ENCODE measurements at regions not wholly inside any gene's neighbourhood (a gene's known extent, or its start where the extent isn't known, plus 50 kb on each side); places are given as distances from the start of the nearest gene placed in this dataset.

DNA sequence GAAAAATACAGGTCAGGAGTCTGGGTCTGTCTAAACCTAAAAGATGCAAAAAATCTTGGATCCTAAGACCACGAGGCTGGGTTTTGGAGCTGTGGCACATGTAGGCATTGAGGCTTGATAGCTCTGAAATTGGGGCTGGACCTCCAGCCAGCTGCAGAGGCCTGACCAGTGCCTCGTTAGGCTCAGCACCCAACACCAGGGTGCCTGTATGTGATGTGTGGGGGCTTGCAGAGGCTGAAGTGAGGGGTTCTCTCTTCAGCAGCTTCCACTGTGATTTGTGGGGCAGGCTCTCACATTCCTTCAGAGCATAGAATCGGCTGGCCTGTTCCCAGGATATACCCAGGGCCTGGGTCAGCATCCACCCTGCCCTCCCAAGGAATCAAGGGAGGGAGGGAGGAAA is 247.8 kb downstream of the BUB3 start:
- peaks cover 5% of the 10 kb centered on the region for H3K27me3 Mint-ChIP-seq
- H3K4me3 Mint-ChIP-seq = no peak overlapping the region
- Histone ChIP-seq H3K4me1 (ENCODE audit: control insufficient read depth, insufficient read depth, low read length, poor library complexity, severe bottlenecking) (no peaks in the 10 kb centered on the region), H3K27ac (ENCODE audit: insufficient read depth, low read length, poor library complexity, severe bottlenecking) (no peak overlapping the region), H3K9me3 (ENCODE audit: control insufficient read depth in 2 of 2, low read length in 2 of 2) (peaks cover 13 to 14% of the 10 kb centered on the region in 2 experiments), H3K4me3 (ENCODE audit: low read depth, low read length) (no peak overlapping the region), H3K27me3 (ENCODE audit: control insufficient read depth, insufficient read depth, low read length) (peaks cover 9% of the 10 kb centered on the region), H3K36me3 (ENCODE audit: control insufficient read depth, insufficient read depth, low read length) (no peaks in the 10 kb centered on the region)
- H3K36me3 Mint-ChIP-seq = peaks cover 7% of the 10 kb centered on the region
- ATAC-seq (ENCODE audit: low read depth in 2 of 2) (no peak), DNase-seq (no peak)
- peaks cover 0 to 2% (median 0%) of the 10 kb centered on the region in 4 donors for H3K4me1 Mint-ChIP-seq
- H3K9me3 Mint-ChIP-seq = peaks cover 3 to 15% (median 8%) of the 10 kb centered on the region in 7 donors
- H3K27ac Mint-ChIP-seq = no peak overlapping the region

DNA sequence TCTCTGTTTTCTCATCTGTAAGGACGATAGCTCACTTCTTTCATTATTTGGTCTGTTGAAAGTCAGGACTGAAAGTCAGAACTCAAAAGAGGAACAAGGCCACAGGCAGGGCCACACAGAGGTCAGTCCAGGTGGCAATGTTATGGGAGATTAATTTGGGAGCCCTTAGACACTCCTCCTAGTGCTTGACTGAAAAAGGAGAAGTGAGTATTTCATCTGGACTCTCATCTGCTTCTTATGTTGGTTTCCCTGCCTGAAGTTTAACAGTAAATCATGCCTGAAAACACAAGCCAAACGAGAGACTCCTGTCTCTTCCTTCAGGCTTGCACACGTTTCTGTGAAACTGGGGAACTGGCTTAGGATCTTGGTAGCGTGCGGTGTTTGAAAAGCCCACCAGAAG is 248.5 kb downstream of the BUB3 start:
- peaks cover 3 to 15% (median 8%) of the 10 kb centered on the region in 7 donors for H3K9me3 Mint-ChIP-seq
- Histone ChIP-seq H3K9me3 (ENCODE audit: control insufficient read depth in 2 of 2, low read length in 2 of 2) (peaks cover 13 to 14% of the 10 kb centered on the region in 2 experiments), H3K27ac (ENCODE audit: insufficient read depth, low read length, poor library complexity, severe bottlenecking) (no peak overlapping the region), H3K27me3 (ENCODE audit: control insufficient read depth, insufficient read depth, low read length) (peaks cover 9% of the 10 kb centered on the region), H3K4me3 (ENCODE audit: low read depth, low read length) (no peak overlapping the region), H3K4me1 (ENCODE audit: control insufficient read depth, insufficient read depth, low read length, poor library complexity, severe bottlenecking) (no peaks in the 10 kb centered on the region), H3K36me3 (ENCODE audit: control insufficient read depth, insufficient read depth, low read length) (no peaks in the 10 kb centered on the region)
- H3K27me3 Mint-ChIP-seq = peaks cover 5% of the 10 kb centered on the region
- H3K36me3 Mint-ChIP-seq = peaks cover 7% of the 10 kb centered on the region
- no peak overlapping the region for H3K27ac Mint-ChIP-seq
- peak; percentile 37 to 40 for ATAC-seq (ENCODE audit: low read depth in 2 of 2)
- no peak overlapping the region for H3K4me3 Mint-ChIP-seq
- DNase-seq = no peak
- peaks cover 0 to 2% (median 0%) of the 10 kb centered on the region in 4 donors for H3K4me1 Mint-ChIP-seq

DNA sequence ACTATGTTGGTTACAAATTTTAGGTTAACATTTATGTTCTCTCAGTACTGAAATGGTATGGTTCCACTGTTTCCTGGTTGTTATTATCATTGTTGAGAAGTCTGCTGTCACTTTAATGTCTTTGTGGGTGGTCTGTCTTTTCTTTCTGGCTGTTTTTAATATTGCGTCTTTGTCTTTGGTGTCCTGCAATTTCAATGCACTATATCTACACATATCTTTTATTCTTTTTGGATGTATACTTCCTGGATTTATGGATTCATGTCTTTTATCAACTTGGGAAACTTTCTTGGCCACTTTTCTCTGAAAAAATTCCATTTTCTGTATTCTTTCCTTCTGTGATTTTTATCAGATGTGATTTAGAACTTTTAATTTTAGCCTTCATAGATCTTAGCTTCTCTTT is 250.2 kb downstream of the BUB3 start:
- Mint-ChIP-seq H3K4me1 (no peaks in the 10 kb centered on the region), H3K4me3 (no peak overlapping the region), H3K36me3 (peaks cover 7% of the 10 kb centered on the region), H3K27ac (no peak overlapping the region), H3K9me3 (peaks cover 3 to 15% (median 8%) of the 10 kb centered on the region in 7 donors), H3K27me3 (peaks cover 11% of the 10 kb centered on the region)
- Histone ChIP-seq H3K27ac (ENCODE audit: insufficient read depth, low read length, poor library complexity, severe bottlenecking) (no peak overlapping the region), H3K4me1 (ENCODE audit: control insufficient read depth, insufficient read depth, low read length, poor library complexity, severe bottlenecking) (no peaks in the 10 kb centered on the region), H3K9me3 (ENCODE audit: control insufficient read depth in 2 of 2, low read length in 2 of 2) (peaks cover 13 to 14% of the 10 kb centered on the region in 2 experiments), H3K4me3 (ENCODE audit: low read depth, low read length) (no peak overlapping the region), H3K27me3 (ENCODE audit: control insufficient read depth, insufficient read depth, low read length) (peaks cover 9% of the 10 kb centered on the region), H3K36me3 (ENCODE audit: control insufficient read depth, insufficient read depth, low read length) (no peaks in the 10 kb centered on the region)
- DNase-seq = no peak
- no peak for ATAC-seq (ENCODE audit: low read depth in 2 of 2)

DNA sequence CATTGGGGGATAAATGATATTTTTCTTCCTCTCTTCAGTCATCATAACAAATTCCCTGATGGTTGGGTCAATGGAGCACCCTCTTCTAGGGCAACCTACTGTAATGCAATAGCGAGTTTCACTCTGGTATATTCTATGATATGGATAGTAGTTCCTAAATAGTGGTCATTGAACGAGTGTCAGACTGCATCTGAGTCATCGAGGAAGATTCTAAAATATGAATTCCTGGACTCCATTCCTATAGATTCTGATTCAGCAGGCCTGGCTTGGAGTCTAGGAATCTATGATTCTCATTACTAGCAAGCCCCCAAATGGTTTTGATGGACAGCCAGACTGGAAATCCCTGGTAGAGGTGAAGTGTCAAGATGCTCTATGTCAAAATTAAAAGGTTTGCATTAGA is 254.5 kb downstream of the BUB3 start:
- H3K27me3 ChIP-seq (ENCODE audit: control insufficient read depth, insufficient read depth, low read length) = peaks cover 9% of the 10 kb centered on the region
- no peak overlapping the region for H3K27ac ChIP-seq (ENCODE audit: insufficient read depth, low read length, poor library complexity, severe bottlenecking)
- peaks cover 13 to 14% of the 10 kb centered on the region in 2 experiments for H3K9me3 ChIP-seq (ENCODE audit: control insufficient read depth in 2 of 2, low read length in 2 of 2)
- Mint-ChIP-seq H3K9me3 (peaks cover 3 to 15% (median 7%) of the 10 kb centered on the region in 7 donors), H3K27me3 (peaks cover 19% of the 10 kb centered on the region), H3K36me3 (peaks cover 3% of the 10 kb centered on the region), H3K27ac (no peak overlapping the region), H3K4me1 (no peaks in the 10 kb centered on the region), H3K4me3 (no peak overlapping the region)
- H3K4me3 ChIP-seq (ENCODE audit: low read depth, low read length) = no peak overlapping the region
- DNase-seq = no peak
- ATAC-seq (ENCODE audit: low read depth in 2 of 2) = no peak
- no peaks in the 10 kb centered on the region for H3K36me3 ChIP-seq (ENCODE audit: control insufficient read depth, insufficient read depth, low read length)
- no peaks in the 10 kb centered on the region for H3K4me1 ChIP-seq (ENCODE audit: control insufficient read depth, insufficient read depth, low read length, poor library complexity, severe bottlenecking)

DNA sequence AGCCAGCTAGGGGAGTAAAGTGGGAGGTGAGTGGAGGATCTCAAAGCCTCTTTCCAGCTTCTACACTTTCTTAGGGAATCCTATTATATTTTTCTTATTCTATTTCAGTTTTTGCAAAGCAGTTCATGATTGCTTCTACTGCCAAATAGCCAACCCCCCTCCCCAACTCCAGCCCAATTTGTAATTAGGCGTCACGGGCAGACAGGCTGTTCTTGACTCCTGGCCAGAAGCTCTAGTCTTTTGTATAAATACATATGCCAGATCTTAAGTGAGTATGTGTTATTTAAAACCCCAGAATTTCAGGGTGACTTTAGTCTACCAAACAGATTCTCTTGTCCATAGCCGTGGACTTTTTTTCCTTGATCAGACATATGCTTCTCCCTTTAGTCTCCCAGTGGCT is 255.2 kb downstream of the BUB3 start:
- H3K4me1 ChIP-seq (ENCODE audit: control insufficient read depth, insufficient read depth, low read length, poor library complexity, severe bottlenecking) = no peaks in the 10 kb centered on the region
- no peak overlapping the region for H3K4me3 ChIP-seq (ENCODE audit: low read depth, low read length)
- peaks cover 3 to 10% (median 7%) of the 10 kb centered on the region in 7 donors for H3K9me3 Mint-ChIP-seq
- no peak for ATAC-seq (ENCODE audit: low read depth in 2 of 2)
- H3K27me3 ChIP-seq (ENCODE audit: control insufficient read depth, insufficient read depth, low read length) = peaks cover 9% of the 10 kb centered on the region
- no peak overlapping the region for H3K27ac ChIP-seq (ENCODE audit: insufficient read depth, low read length, poor library complexity, severe bottlenecking)
- no peak for DNase-seq
- H3K36me3 ChIP-seq (ENCODE audit: control insufficient read depth, insufficient read depth, low read length) = no peaks in the 10 kb centered on the region
- H3K36me3 Mint-ChIP-seq = peaks cover 3% of the 10 kb centered on the region
- no peaks in the 10 kb centered on the region for H3K4me1 Mint-ChIP-seq
- no peak overlapping the region for H3K27ac Mint-ChIP-seq
- H3K27me3 Mint-ChIP-seq = peaks cover 20% of the 10 kb centered on the region
- no peak overlapping the region for H3K4me3 Mint-ChIP-seq
- H3K9me3 ChIP-seq (ENCODE audit: control insufficient read depth in 2 of 2, low read length in 2 of 2) = peaks cover 11 to 12% of the 10 kb centered on the region in 2 experiments

DNA sequence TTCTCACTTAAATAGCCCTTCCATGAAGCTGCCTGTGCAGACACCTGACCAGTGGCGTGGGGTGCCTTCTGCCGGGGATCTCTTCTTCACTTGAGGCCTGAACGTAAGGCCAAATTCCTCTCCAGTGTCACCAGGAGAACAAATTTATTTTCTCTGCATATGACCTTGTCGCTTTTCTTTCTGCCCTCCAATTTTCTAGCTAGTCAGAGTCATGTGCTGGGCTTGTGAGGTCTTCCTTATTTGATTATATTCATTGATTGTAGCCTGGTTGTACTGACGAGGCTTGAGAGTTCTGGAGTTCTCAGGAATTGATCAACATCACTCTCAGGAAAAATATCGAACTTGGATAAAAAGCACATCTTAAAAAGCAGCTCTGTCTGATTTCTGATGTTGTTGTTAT is 255.7 kb downstream of the BUB3 start:
- Mint-ChIP-seq H3K9me3 (peaks cover 1 to 5% (median 3%) of the 10 kb centered on the region in 7 donors), H3K27ac (no peak overlapping the region), H3K4me3 (no peak overlapping the region), H3K4me1 (no peaks in the 10 kb centered on the region), H3K27me3 (peaks cover 20% of the 10 kb centered on the region), H3K36me3 (peaks cover 3% of the 10 kb centered on the region)
- DNase-seq = no peak
- Histone ChIP-seq H3K27me3 (ENCODE audit: control insufficient read depth, insufficient read depth, low read length) (peaks cover 9% of the 10 kb centered on the region), H3K4me3 (ENCODE audit: low read depth, low read length) (no peak overlapping the region), H3K4me1 (ENCODE audit: control insufficient read depth, insufficient read depth, low read length, poor library complexity, severe bottlenecking) (no peaks in the 10 kb centered on the region), H3K36me3 (ENCODE audit: control insufficient read depth, insufficient read depth, low read length) (no peaks in the 10 kb centered on the region), H3K9me3 (ENCODE audit: control insufficient read depth in 2 of 2, low read length in 2 of 2) (peaks cover 6 to 7% of the 10 kb centered on the region in 2 experiments), H3K27ac (ENCODE audit: insufficient read depth, low read length, poor library complexity, severe bottlenecking) (no peak overlapping the region)
- ATAC-seq (ENCODE audit: low read depth in 2 of 2) = no peak

DNA sequence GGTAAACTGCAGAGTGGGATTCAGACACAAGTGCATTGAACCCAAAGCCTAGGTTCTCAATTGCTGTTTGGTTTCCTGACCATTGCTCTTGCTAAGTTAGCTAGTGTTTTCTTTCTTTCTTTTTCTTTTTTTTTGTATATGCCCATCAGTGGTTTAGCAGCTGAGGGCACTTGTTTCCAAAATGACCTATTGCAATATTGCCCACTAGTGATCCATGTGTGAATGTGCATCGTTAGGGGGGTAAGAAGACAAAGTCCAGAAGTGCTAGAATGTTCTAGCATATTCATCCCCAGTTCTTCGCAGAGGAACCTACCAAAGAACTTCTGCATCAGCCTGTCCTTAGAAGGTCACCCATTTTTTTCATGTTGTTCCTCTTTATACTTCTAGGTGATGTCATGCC is 252.8 kb upstream of the GPR26 start:
- Histone ChIP-seq H3K4me3 (ENCODE audit: low read depth, low read length) (no peak overlapping the region), H3K4me1 (ENCODE audit: control insufficient read depth, insufficient read depth, low read length, poor library complexity, severe bottlenecking) (no peaks in the 10 kb centered on the region), H3K9me3 (ENCODE audit: control insufficient read depth in 2 of 2, low read length in 2 of 2) (no peaks in the 10 kb centered on the region), H3K27ac (ENCODE audit: insufficient read depth, low read length, poor library complexity, severe bottlenecking) (no peak overlapping the region), H3K36me3 (ENCODE audit: control insufficient read depth, insufficient read depth, low read length) (no peaks in the 10 kb centered on the region), H3K27me3 (ENCODE audit: control insufficient read depth, insufficient read depth, low read length) (no peaks in the 10 kb centered on the region)
- DNase-seq (no peak), ATAC-seq (ENCODE audit: low read depth in 2 of 2) (no peak)
- peaks cover 0 to 3% (median 0%) of the 10 kb centered on the region in 7 donors for H3K9me3 Mint-ChIP-seq
- H3K4me3 Mint-ChIP-seq = no peak overlapping the region
- no peaks in the 10 kb centered on the region for H3K36me3 Mint-ChIP-seq
- no peak overlapping the region for H3K27ac Mint-ChIP-seq
- H3K4me1 Mint-ChIP-seq = no peaks in the 10 kb centered on the region
- H3K27me3 Mint-ChIP-seq = peaks cover 14% of the 10 kb centered on the region

DNA sequence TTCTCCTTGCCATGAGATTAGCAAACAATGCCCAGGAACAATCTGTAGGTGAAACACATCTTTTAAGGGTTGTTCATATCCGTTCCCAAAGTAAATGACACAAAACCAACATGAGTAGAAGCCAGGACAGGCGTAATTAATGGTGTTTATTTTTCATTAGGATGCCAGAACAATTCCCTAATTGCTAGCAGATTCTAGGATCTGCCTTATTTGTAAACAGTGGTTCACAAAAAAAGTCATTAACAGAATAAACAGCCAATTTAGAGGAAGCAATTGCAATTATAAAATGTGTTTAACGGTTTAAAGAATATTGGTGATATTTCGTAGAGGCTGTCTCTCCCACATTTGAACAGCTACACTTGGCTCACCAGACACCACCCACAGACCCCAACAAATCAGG is 250.6 kb upstream of the GPR26 start:
- Mint-ChIP-seq H3K4me1 (no peaks in the 10 kb centered on the region), H3K27me3 (peaks cover 9% of the 10 kb centered on the region), H3K4me3 (no peak overlapping the region), H3K36me3 (peaks cover 4% of the 10 kb centered on the region), H3K9me3 (peaks cover 0 to 6% (median 0%) of the 10 kb centered on the region in 7 donors), H3K27ac (no peak overlapping the region)
- no peak overlapping the region for H3K4me3 ChIP-seq (ENCODE audit: low read depth, low read length)
- H3K9me3 ChIP-seq (ENCODE audit: control insufficient read depth in 2 of 2, low read length in 2 of 2) = no peaks in the 10 kb centered on the region
- no peak for ATAC-seq (ENCODE audit: low read depth in 2 of 2)
- DNase-seq = no peak
- H3K36me3 ChIP-seq (ENCODE audit: control insufficient read depth, insufficient read depth, low read length) = no peaks in the 10 kb centered on the region
- no peaks in the 10 kb centered on the region for H3K4me1 ChIP-seq (ENCODE audit: control insufficient read depth, insufficient read depth, low read length, poor library complexity, severe bottlenecking)
- H3K27ac ChIP-seq (ENCODE audit: insufficient read depth, low read length, poor library complexity, severe bottlenecking) = no peak overlapping the region
- H3K27me3 ChIP-seq (ENCODE audit: control insufficient read depth, insufficient read depth, low read length) = no peaks in the 10 kb centered on the region
